ENCODE measurements at regions not wholly inside any gene's neighbourhood (a gene's known extent, or its start where the extent isn't known, plus 50 kb on each side); places are given as distances from the start of the nearest gene placed in this dataset.

GRCh38 chr4:110395421-110395820, 80.5 kb upstream of the ENPEP start:
- BruUV-seq (replicated peaks) = no TSS peak
- Histone ChIP-seq H3K9me3 (ENCODE audit: low read length) (no peaks in the 10 kb centered on the region), H3K9me2 (ENCODE audit: insufficient read depth, low read length) (no peaks in the 10 kb centered on the region), H3K4me3 (ENCODE audit: low read depth, low read length, poor library complexity, severe bottlenecking) (no peak overlapping the region), H3K79me2 (ENCODE audit: insufficient read depth, low read depth, low read length) (no peaks in the 10 kb centered on the region), H3K27ac (ENCODE audit: low read depth, low read length, poor library complexity, severe bottlenecking) (no peak overlapping the region), H3K36me3 (ENCODE audit: insufficient read depth, low read length) (no peaks in the 10 kb centered on the region), H4K20me1 (ENCODE audit: insufficient read depth, low read length) (no peaks in the 10 kb centered on the region), H2AFZ (ENCODE audit: low read length) (no peak overlapping the region), H3K4me1 (ENCODE audit: insufficient read depth, low read length, poor library complexity, severe bottlenecking) (no peaks in the 10 kb centered on the region), H3K4me2 (ENCODE audit: low read length) (no peak overlapping the region)
- intact Hi-C loops (cut with micrococcal nuclease; ENCODE audit: unreplicated experiment) = no loop called here
- ChIA-PET CTCF (ENCODE audit: unreplicated experiment) (no interaction called here), POLR2A (interaction anchor here (0.6 to 1.2 kb wide), 2 partner anchors 29 to 573 kb away, joined by 3 to 6 read pairs; no protein-coding TSS in a partner anchor)
- TF ChIP-seq, protein P1, sequence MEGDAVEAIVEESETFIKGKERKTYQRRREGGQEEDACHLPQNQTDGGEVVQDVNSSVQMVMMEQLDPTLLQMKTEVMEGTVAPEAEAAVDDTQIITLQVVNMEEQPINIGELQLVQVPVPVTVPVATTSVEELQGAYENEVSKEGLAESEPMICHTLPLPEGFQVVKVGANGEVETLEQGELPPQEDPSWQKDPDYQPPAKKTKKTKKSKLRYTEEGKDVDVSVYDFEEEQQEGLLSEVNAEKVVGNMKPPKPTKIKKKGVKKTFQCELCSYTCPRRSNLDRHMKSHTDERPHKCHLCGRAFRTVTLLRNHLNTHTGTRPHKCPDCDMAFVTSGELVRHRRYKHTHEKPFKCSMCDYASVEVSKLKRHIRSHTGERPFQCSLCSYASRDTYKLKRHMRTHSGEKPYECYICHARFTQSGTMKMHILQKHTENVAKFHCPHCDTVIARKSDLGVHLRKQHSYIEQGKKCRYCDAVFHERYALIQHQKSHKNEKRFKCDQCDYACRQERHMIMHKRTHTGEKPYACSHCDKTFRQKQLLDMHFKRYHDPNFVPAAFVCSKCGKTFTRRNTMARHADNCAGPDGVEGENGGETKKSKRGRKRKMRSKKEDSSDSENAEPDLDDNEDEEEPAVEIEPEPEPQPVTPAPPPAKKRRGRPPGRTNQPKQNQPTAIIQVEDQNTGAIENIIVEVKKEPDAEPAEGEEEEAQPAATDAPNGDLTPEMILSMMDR (conservative IDR thresholded peaks at IDR 0.05; ENCODE audit: low read length) = no peak
- TF ChIP-seq EZH2phosphoT487 (IDR thresholded peaks at IDR 0.05; ENCODE audit: borderline replicate concordance, low read depth, low read length) = no peak
- no peak for DNase-seq (ENCODE audit: low spot score)

GRCh38 chr4:110394871-110395270, 81.1 kb upstream of the ENPEP start:
- H3K27ac ChIP-seq (ENCODE audit: low read depth, low read length, poor library complexity, severe bottlenecking) = no peak overlapping the region
- no peak overlapping the region for H3K4me3 ChIP-seq (ENCODE audit: low read depth, low read length, poor library complexity, severe bottlenecking)
- H3K9me2 ChIP-seq (ENCODE audit: insufficient read depth, low read length) = no peaks in the 10 kb centered on the region
- no peak for TF ChIP-seq EZH2phosphoT487 (IDR thresholded peaks at IDR 0.05; ENCODE audit: borderline replicate concordance, low read depth, low read length)
- TF ChIP-seq, protein P1 (conservative IDR thresholded peaks at IDR 0.05; ENCODE audit: low read length) = no peak
- H3K4me2 ChIP-seq (ENCODE audit: low read length) = no peak overlapping the region
- BruUV-seq (replicated peaks) = no TSS peak
- intact Hi-C loops (cut with micrococcal nuclease; ENCODE audit: unreplicated experiment) = no loop called here
- no peaks in the 10 kb centered on the region for H3K4me1 ChIP-seq (ENCODE audit: insufficient read depth, low read length, poor library complexity, severe bottlenecking)
- H3K79me2 ChIP-seq (ENCODE audit: insufficient read depth, low read depth, low read length) = no peaks in the 10 kb centered on the region
- no peaks in the 10 kb centered on the region for H4K20me1 ChIP-seq (ENCODE audit: insufficient read depth, low read length)
- CTCF ChIA-PET (ENCODE audit: unreplicated experiment) = no interaction called here
- POLR2A ChIA-PET = no interaction called here
- H3K9me3 ChIP-seq (ENCODE audit: low read length) = no peaks in the 10 kb centered on the region
- DNase-seq (ENCODE audit: low spot score) = no peak
- H2AFZ ChIP-seq (ENCODE audit: low read length) = no peak overlapping the region
- no peaks in the 10 kb centered on the region for H3K36me3 ChIP-seq (ENCODE audit: insufficient read depth, low read length)

- Histone ChIP-seq H3K27ac (ENCODE audit: low read depth, low read length, poor library complexity, severe bottlenecking) (no peak overlapping the region), H3K4me1 (ENCODE audit: insufficient read depth, low read length, poor library complexity, severe bottlenecking) (no peaks in the 10 kb centered on the region), H3K9me2 (ENCODE audit: insufficient read depth, low read length) (no peaks in the 10 kb centered on the region), H3K79me2 (ENCODE audit: insufficient read depth, low read depth, low read length) (no peaks in the 10 kb centered on the region), H3K4me3 (ENCODE audit: low read depth, low read length, poor library complexity, severe bottlenecking) (no peak overlapping the region), H3K9me3 (ENCODE audit: low read length) (no peaks in the 10 kb centered on the region), H3K36me3 (ENCODE audit: insufficient read depth, low read length) (no peaks in the 10 kb centered on the region), H4K20me1 (ENCODE audit: insufficient read depth, low read length) (no peaks in the 10 kb centered on the region), H2AFZ (ENCODE audit: low read length) (no peak overlapping the region), H3K4me2 (ENCODE audit: low read length) (no peak overlapping the region)
- BruUV-seq (replicated peaks) = no TSS peak
- DNase-seq (ENCODE audit: low spot score) = no peak
- POLR2A ChIA-PET = interaction anchor here (1.1 kb wide), 1 partner anchor 10 kb away, joined by 4 read pairs; no protein-coding TSS in a partner anchor
- TF ChIP-seq, protein P1 (conservative IDR thresholded peaks at IDR 0.05; ENCODE audit: low read length) = no peak
- no peak for TF ChIP-seq EZH2phosphoT487 (IDR thresholded peaks at IDR 0.05; ENCODE audit: borderline replicate concordance, low read depth, low read length)
- CTCF ChIA-PET (ENCODE audit: unreplicated experiment) = no interaction called here
- intact Hi-C loops (cut with micrococcal nuclease; ENCODE audit: unreplicated experiment) = no loop called here
Measured at GRCh38 chr4:110381784-110382183, 94.2 kb upstream of the ENPEP start.

Measured in OCI-LY7 (cell line).